ENCODE measurements at regions not wholly inside any gene's neighbourhood (a gene's known extent, or its start where the extent isn't known, plus 50 kb on each side); places are given as distances from the start of the nearest gene placed in this dataset.

- no peak overlapping the region for H3K9ac ChIP-seq (ENCODE audit: low read length in 3 of 3)
- TF ChIP-seq CTCF (IDR thresholded peaks at IDR 0.05; ENCODE audit: borderline replicate concordance, extremely low read depth, insufficient read depth): no peak
- H3K4me1 ChIP-seq (ENCODE audit: control insufficient read depth in 2 of 3, insufficient read depth in 2 of 3, low read depth in 1 of 3, low read length in 3 of 3): no peaks in the 10 kb centered on the region
- peak in 1 of 5 donors; percentile 11 for DNase-seq
- H3K9me3 ChIP-seq (ENCODE audit: control insufficient read depth in 2 of 3, insufficient read depth in 1 of 3, low read length in 3 of 3): no peaks in the 10 kb centered on the region
- FAIRE-seq: no peak
- no peaks in the 10 kb centered on the region for H3K36me3 ChIP-seq (ENCODE audit: control insufficient read depth in 2 of 3, insufficient read depth in 3 of 3, low read length in 3 of 3)
- no peak overlapping the region for H3K4me3 ChIP-seq (ENCODE audit: low read length in 3 of 3)
- intact Hi-C loops (cut with DNase I): no loop called here
- no peak overlapping the region for H3K27ac ChIP-seq (ENCODE audit: low read depth in 2 of 2, low read length in 2 of 2)
- H3K27me3 ChIP-seq (ENCODE audit: control insufficient read depth, insufficient read depth, low read length): no peaks in the 10 kb centered on the region
These were observed 246.9 kb downstream of the LNPK start for GRCh38 chr2:175755169-175755568.

GRCh38 chr2:175750195-175750594, 251.9 kb downstream of the LNPK start:
- Histone ChIP-seq H3K9ac (ENCODE audit: low read length in 3 of 3) (no peak overlapping the region), H3K27ac (ENCODE audit: low read depth in 2 of 2, low read length in 2 of 2) (no peak overlapping the region), H3K4me3 (ENCODE audit: low read length in 3 of 3) (no peak overlapping the region), H3K27me3 (ENCODE audit: control insufficient read depth, insufficient read depth, low read length) (no peaks in the 10 kb centered on the region), H3K4me1 (ENCODE audit: control insufficient read depth in 2 of 3, insufficient read depth in 2 of 3, low read depth in 1 of 3, low read length in 3 of 3) (no peaks in the 10 kb centered on the region), H3K9me3 (ENCODE audit: control insufficient read depth in 2 of 3, insufficient read depth in 1 of 3, low read length in 3 of 3) (no peaks in the 10 kb centered on the region), H3K36me3 (ENCODE audit: control insufficient read depth in 2 of 3, insufficient read depth in 3 of 3, low read length in 3 of 3) (no peaks in the 10 kb centered on the region)
- TF ChIP-seq CTCF (IDR thresholded peaks at IDR 0.05; ENCODE audit: borderline replicate concordance, extremely low read depth, insufficient read depth): no peak
- no peak for FAIRE-seq
- no peak for DNase-seq
- intact Hi-C loops (cut with DNase I): no loop called here

GRCh38 chr2:175745911-175746310, 256.2 kb downstream of the LNPK start:
- no peaks in the 10 kb centered on the region for H3K9me3 ChIP-seq (ENCODE audit: control insufficient read depth in 2 of 3, insufficient read depth in 1 of 3, low read length in 3 of 3)
- no peak overlapping the region for H3K27ac ChIP-seq (ENCODE audit: low read depth in 2 of 2, low read length in 2 of 2)
- no peaks in the 10 kb centered on the region for H3K36me3 ChIP-seq (ENCODE audit: control insufficient read depth in 2 of 3, insufficient read depth in 3 of 3, low read length in 3 of 3)
- intact Hi-C loops (cut with DNase I): no loop called here
- H3K4me3 ChIP-seq (ENCODE audit: low read length in 3 of 3): no peak overlapping the region
- FAIRE-seq (no peak), DNase-seq (no peak)
- H3K9ac ChIP-seq (ENCODE audit: low read length in 3 of 3): no peak overlapping the region
- no peaks in the 10 kb centered on the region for H3K27me3 ChIP-seq (ENCODE audit: control insufficient read depth, insufficient read depth, low read length)
- no peaks in the 10 kb centered on the region for H3K4me1 ChIP-seq (ENCODE audit: control insufficient read depth in 2 of 3, insufficient read depth in 2 of 3, low read depth in 1 of 3, low read length in 3 of 3)
- TF ChIP-seq CTCF (IDR thresholded peaks at IDR 0.05; ENCODE audit: borderline replicate concordance, extremely low read depth, insufficient read depth): no peak

- no peak for DNase-seq
- H3K9ac ChIP-seq (ENCODE audit: low read length in 3 of 3): no peak overlapping the region
- intact Hi-C loops (cut with DNase I): no loop called here
- no peak overlapping the region for H3K4me3 ChIP-seq (ENCODE audit: low read length in 3 of 3)
- no peak for TF ChIP-seq CTCF (IDR thresholded peaks at IDR 0.05; ENCODE audit: borderline replicate concordance, extremely low read depth, insufficient read depth)
- H3K36me3 ChIP-seq (ENCODE audit: control insufficient read depth in 2 of 3, insufficient read depth in 3 of 3, low read length in 3 of 3): no peaks in the 10 kb centered on the region
- no peaks in the 10 kb centered on the region for H3K27me3 ChIP-seq (ENCODE audit: control insufficient read depth, insufficient read depth, low read length)
- no peak overlapping the region for H3K27ac ChIP-seq (ENCODE audit: low read depth in 2 of 2, low read length in 2 of 2)
- H3K4me1 ChIP-seq (ENCODE audit: control insufficient read depth in 2 of 3, insufficient read depth in 2 of 3, low read depth in 1 of 3, low read length in 3 of 3): no peaks in the 10 kb centered on the region
- no peaks in the 10 kb centered on the region for H3K9me3 ChIP-seq (ENCODE audit: control insufficient read depth in 2 of 3, insufficient read depth in 1 of 3, low read length in 3 of 3)
- FAIRE-seq: no peak
These were observed 258.1 kb downstream of the LNPK start for GRCh38 chr2:175744000-175744399.

Data from kidney (tissue), 13 donors.